ENCODE measurements at regions not wholly inside any gene's neighbourhood (a gene's known extent, or its start where the extent isn't known, plus 50 kb on each side); places are given as distances from the start of the nearest gene placed in this dataset.

DNA sequence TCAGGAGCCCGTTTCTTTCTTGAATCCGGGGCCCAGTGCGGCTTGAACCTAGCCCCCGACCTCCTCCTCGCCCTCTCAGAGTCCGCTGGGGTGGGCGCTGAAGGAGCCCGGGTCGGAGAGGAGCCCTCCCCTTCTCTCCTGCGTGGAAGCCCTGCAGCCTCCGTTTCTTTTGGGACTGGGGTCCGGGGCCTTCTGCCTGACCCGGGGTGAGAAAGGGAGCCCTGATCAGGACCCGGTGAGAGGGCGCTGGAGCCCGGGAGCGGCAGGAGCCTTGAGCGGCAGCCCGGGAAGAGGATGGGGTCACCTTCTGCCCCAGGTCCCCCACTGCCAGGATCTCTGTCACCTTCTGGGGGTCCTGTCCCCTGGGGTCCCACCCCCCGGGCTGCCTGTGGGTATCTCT is 162.3 kb downstream of the ZNF33B start:
- no peak for TF ChIP-seq POLR2AphosphoS5 (IDR thresholded peaks at IDR 0.05)
- TF ChIP-seq, protein P1, sequence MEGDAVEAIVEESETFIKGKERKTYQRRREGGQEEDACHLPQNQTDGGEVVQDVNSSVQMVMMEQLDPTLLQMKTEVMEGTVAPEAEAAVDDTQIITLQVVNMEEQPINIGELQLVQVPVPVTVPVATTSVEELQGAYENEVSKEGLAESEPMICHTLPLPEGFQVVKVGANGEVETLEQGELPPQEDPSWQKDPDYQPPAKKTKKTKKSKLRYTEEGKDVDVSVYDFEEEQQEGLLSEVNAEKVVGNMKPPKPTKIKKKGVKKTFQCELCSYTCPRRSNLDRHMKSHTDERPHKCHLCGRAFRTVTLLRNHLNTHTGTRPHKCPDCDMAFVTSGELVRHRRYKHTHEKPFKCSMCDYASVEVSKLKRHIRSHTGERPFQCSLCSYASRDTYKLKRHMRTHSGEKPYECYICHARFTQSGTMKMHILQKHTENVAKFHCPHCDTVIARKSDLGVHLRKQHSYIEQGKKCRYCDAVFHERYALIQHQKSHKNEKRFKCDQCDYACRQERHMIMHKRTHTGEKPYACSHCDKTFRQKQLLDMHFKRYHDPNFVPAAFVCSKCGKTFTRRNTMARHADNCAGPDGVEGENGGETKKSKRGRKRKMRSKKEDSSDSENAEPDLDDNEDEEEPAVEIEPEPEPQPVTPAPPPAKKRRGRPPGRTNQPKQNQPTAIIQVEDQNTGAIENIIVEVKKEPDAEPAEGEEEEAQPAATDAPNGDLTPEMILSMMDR (IDR thresholded peaks at IDR 0.05 in 8 of 11, conservative IDR thresholded peaks at IDR 0.05 in 3 of 11) = no peak
